ENCODE measurements at regions not wholly inside any gene's neighbourhood (a gene's known extent, or its start where the extent isn't known, plus 50 kb on each side); places are given as distances from the start of the nearest gene placed in this dataset.

DNA sequence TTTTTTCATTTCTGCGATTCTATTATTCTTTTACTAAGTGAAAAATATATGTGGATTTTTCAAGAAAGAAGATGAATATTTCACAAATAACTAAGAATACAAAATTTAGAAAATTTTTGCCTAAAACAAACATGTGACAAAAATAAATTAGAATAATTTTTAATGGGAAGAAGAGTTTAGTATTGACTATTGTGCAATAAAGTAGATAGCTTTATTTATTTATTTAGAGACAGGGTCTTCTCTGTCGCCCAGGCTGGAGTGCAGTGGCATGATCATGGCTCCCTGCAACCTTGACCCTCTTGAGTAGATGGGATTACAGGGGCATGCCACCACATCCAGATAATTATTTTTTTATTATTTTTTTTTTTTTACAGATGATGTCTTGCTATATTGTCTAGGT is 95.3 kb upstream of the PAQR3 start:
- DNase-seq (ENCODE audit: insufficient read length, low spot score) (no peak), FAIRE-seq (no peak)
- TF ChIP-seq, protein P1, sequence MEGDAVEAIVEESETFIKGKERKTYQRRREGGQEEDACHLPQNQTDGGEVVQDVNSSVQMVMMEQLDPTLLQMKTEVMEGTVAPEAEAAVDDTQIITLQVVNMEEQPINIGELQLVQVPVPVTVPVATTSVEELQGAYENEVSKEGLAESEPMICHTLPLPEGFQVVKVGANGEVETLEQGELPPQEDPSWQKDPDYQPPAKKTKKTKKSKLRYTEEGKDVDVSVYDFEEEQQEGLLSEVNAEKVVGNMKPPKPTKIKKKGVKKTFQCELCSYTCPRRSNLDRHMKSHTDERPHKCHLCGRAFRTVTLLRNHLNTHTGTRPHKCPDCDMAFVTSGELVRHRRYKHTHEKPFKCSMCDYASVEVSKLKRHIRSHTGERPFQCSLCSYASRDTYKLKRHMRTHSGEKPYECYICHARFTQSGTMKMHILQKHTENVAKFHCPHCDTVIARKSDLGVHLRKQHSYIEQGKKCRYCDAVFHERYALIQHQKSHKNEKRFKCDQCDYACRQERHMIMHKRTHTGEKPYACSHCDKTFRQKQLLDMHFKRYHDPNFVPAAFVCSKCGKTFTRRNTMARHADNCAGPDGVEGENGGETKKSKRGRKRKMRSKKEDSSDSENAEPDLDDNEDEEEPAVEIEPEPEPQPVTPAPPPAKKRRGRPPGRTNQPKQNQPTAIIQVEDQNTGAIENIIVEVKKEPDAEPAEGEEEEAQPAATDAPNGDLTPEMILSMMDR (IDR thresholded peaks at IDR 0.05; ENCODE audit: insufficient read depth, missing control alignments): no peak

DNA sequence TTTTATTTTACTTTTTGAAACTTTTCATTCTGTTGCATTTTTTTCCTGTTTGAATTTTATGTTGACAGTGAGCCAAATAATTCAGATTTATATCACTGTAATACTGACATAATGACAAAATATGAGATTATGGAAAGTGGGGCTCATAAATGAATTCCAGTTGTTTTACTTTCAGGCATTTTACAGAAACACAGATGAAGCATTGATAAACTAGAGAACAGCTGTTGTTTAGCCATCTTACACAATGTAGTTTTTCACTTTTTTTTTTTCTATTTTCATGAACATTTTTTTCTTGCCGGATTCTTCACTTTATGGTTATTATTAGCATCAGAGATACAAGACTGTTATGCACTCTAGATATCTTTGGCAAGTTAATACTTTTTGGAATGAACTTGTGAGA is 91.7 kb upstream of the PAQR3 start:
- TF ChIP-seq, protein P1 (IDR thresholded peaks at IDR 0.05; ENCODE audit: insufficient read depth, missing control alignments): no peak
- DNase-seq (ENCODE audit: insufficient read length, low spot score): no peak
- FAIRE-seq: no peak

DNA sequence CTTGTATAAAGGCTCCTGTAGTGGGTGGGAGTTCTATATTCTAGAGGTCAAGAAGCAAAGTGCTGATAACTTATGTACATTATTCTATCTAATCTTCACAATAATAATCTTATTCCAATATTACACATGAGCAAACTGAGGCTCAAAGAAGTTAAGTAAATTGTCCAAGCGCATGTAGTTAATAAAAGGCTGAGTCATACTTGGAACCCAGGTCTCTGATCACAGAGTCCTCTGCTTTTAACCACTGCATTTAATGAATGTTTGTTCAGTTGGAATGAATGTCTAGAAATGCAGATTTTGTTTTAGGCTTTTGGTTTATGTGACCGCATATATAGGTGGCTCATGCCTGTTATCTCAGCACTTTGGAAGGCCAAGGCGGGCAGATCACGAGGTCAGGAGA is 88.4 kb upstream of the PAQR3 start:
- TF ChIP-seq, protein P1 (IDR thresholded peaks at IDR 0.05; ENCODE audit: insufficient read depth, missing control alignments): no peak

DNA sequence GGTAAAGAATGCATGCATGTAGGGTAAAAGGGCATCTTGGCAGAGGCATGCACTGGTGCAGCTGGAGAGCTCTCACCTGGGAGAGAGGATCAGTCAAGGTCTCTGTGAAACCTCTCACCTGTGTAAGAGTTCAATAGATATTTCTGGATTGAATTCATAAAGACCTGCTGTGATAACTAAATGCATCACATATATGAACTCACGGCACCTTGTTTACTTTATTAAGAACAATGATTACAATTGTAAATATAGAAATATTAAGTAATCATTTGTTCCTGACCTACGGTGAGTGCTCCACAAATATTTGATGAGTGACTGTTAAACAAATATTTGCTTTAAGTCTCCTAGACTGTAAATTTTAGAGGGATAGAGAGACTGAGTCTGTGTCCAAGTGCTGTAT is 85.9 kb upstream of the PAQR3 start:
- no peak for FAIRE-seq
- TF ChIP-seq, protein P1 (IDR thresholded peaks at IDR 0.05; ENCODE audit: insufficient read depth, missing control alignments): no peak
- no peak for DNase-seq (ENCODE audit: insufficient read length, low spot score)

More for the DNA sequence above, 88.4 kb upstream of the PAQR3 start:
- DNase-seq (ENCODE audit: insufficient read length, low spot score) (no peak), FAIRE-seq (no peak)

DNA sequence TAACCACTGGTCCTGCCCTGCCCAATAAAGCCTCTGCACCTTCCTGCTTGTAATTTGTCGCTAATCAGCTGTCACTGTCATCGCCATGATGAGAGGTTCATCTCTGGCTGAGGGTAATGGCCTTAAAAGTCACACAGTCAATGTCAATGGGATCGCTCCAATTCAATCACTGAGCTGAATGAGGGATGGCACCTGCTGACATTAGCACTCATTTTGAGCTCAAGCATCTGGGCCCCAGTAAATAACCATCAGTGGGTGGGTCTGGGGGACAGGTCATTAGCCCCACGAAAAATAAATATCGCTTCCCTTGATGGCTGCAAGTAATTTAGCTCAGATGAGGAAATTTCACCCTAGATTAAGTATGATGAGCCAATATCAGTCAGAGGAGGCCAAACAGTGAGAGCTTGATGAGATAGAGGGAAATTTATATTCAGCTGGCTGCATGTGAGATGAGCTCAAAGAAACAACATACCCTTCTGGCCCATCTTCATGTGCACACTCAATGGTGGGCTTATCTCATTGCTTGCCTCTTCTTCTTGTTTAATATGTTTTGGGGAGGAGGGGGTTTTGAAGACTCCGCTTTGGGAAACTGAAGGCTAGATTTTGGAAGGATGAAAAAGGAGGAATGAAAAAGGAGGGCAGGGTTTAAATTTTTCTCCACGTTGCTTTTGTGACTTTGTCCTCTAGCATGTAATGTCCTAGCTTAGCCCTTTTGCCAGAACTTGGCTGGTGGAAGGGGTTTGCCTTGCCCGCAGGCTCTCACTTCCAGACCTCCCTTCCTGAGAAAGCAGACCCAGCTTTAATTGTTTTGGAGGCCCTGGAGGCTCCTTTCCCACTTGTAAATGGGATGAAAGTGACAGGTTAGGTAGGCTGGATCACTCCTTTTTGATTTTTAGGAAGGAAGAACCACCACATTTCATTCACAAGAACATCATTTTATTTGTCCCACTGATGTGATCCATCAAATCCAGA is 84.8 kb upstream of the PAQR3 start:
- no peak for DNase-seq (ENCODE audit: insufficient read length, low spot score)
- FAIRE-seq: no peak
- TF ChIP-seq, protein P1 (IDR thresholded peaks at IDR 0.05; ENCODE audit: insufficient read depth, missing control alignments): no peak

DNA sequence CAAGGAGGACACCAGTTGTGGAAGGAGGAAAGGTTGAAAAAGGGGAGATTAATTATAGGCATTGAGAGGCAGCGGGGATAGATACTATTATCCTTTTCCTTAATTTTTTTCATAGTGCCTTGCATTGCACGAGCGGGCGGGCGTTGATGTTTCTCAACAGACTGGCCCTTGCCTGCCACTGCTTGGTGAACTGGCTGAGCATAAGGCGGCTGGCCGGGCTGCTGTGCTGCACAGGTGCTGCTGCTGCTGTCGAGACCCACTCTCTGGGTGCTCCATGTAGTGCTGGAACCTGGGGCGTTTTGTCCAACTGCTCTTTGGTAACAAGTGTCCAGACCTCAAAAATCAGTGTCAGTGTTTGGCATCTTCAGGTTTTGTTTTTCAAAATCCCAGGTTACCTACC is 83.3 kb upstream of the PAQR3 start:
- FAIRE-seq (no peak), DNase-seq (ENCODE audit: insufficient read length, low spot score) (no peak)
- TF ChIP-seq, protein P1 (IDR thresholded peaks at IDR 0.05; ENCODE audit: insufficient read depth, missing control alignments): no peak

DNA sequence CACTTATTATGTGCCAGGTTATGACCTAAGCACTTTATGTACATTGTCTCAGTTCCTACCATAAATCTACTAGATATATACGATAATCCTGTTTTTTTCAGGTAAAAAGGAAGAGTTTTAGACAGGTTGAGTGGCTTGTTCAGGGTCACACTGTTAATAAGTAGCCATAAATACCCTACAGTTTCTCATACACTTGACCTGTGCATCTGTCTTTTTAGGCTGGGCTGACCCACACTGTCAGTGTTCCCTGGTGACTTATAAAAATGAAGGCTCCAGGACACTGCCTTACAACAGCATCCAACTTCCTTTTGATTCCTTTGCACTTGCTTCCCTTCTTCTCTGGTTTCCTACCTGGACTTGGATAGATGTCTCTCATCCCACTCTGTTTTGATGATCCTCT is 78.2 kb upstream of the PAQR3 start:
- DNase-seq (ENCODE audit: insufficient read length, low spot score) (no peak), FAIRE-seq (no peak)
- TF ChIP-seq, protein P1 (IDR thresholded peaks at IDR 0.05; ENCODE audit: insufficient read depth, missing control alignments): no peak

Measured in D721Med (cell line).